Duodenal mucosa (tissue), 2 donors: ENCODE measurements at regions not wholly inside any gene's neighbourhood (a gene's known extent, or its start where the extent isn't known, plus 50 kb on each side); places are given as distances from the start of the nearest gene placed in this dataset.
"Not testable (repeated sequence)": the region's sequence is repeated elsewhere in the genome, so short reads cannot be mapped to it uniquely, and the experiment has no call there.

ENCODE experiments used
- H3K27ac ChIP-seq: one replicate; pipeline ENCODE4 v1.7.0; 2013; ENCODE audit warnings: low read depth, low read length
- H3K27me3 ChIP-seq, 2 donors: one replicate each; pipeline ENCODE4 v1.7.0; 2013; ENCODE audit warnings: low read length in 2 of 2, control low read depth in 1 of 2; ENCODE audit not compliant: insufficient read depth in 2 of 2, control insufficient read depth in 1 of 2
- H3K36me3 ChIP-seq, 2 donors: one replicate each; pipeline ENCODE4 v1.7.0; 2013; ENCODE audit warnings: low read length in 2 of 2, control low read depth in 1 of 2; ENCODE audit not compliant: insufficient read depth in 2 of 2, control insufficient read depth in 1 of 2
- H3K4me1 ChIP-seq, 2 donors: one replicate each; pipeline ENCODE4 v1.7.0; 2013; ENCODE audit warnings: low read length in 2 of 2, control low read depth in 1 of 2; ENCODE audit not compliant: insufficient read depth in 2 of 2, control insufficient read depth in 1 of 2
- H3K4me3 ChIP-seq, 2 donors: one replicate each; pipeline ENCODE4 v1.7.0; 2013; ENCODE audit warnings: low read length in 2 of 2, low read depth in 1 of 2
- H3K9ac ChIP-seq, 2 donors: one replicate each; pipeline ENCODE4 v1.7.0; 2013; ENCODE audit warnings: low read length in 2 of 2, low read depth in 1 of 2
- H3K9me3 ChIP-seq, 2 donors: one replicate each; pipeline ENCODE4 v1.7.0; 2013; ENCODE audit warnings: low read length in 2 of 2, control low read depth in 1 of 2; ENCODE audit not compliant: control insufficient read depth in 1 of 2

GRCh38 chr5:106474066-106474465 is 1196.7 kb downstream of the EFNA5 start:
- H3K9me3 ChIP-seq: peaks cover 0 to 3% of the 10 kb centered on the region in 2 donors
- H3K27me3 ChIP-seq: no peaks in the 10 kb centered on the region
- H3K4me3 ChIP-seq: no peak overlapping the region
- no peak overlapping the region for H3K27ac ChIP-seq
- H3K36me3 ChIP-seq: no peaks in the 10 kb centered on the region
- H3K9ac ChIP-seq: no peak overlapping the region
- no peaks in the 10 kb centered on the region for H3K4me1 ChIP-seq

DNA sequence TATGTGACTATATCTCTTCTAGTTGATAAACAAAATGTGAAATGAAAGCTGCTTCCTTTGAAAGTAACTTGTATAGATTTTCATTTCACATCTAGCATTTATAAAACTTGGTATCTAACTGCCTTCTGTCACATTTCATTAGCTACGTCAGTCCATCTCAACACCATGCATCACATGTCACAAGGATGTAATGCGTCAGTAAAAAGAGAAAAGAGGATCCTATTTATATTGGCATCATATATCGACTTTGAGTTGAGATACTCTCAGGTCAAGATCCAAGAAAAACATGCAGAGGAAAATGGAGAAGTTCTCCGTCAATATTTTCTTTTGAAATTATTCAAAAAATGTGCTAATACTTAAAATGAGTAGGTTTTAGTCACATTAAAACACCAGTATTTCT is 1211.2 kb downstream of the EFNA5 start:
- Histone ChIP-seq H3K36me3 (no peaks in the 10 kb centered on the region), H3K4me3 (no peak overlapping the region), H3K27ac (no peak overlapping the region), H3K9ac (no peak overlapping the region), H3K9me3 (no peaks in the 10 kb centered on the region), H3K27me3 (no peaks in the 10 kb centered on the region), H3K4me1 (no peaks in the 10 kb centered on the region)

GRCh38 chr5:106454651-106455415 is 1215.9 kb downstream of the EFNA5 start:
- Histone ChIP-seq H3K36me3 (no peaks in the 10 kb centered on the region), H3K9me3 (no peaks in the 10 kb centered on the region), H3K4me1 (no peaks in the 10 kb centered on the region), H3K9ac (no peak overlapping the region), H3K27ac (no peak overlapping the region), H3K27me3 (no peaks in the 10 kb centered on the region), H3K4me3 (no peak overlapping the region)

- Histone ChIP-seq H3K27ac (no peak overlapping the region), H3K9ac (no peak overlapping the region), H3K36me3 (no peaks in the 10 kb centered on the region), H3K4me3 (no peak overlapping the region), H3K27me3 (no peaks in the 10 kb centered on the region), H3K9me3 (no peaks in the 10 kb centered on the region), H3K4me1 (no peaks in the 10 kb centered on the region)
Measured at GRCh38 chr5:106454050-106454449, 1216.7 kb downstream of the EFNA5 start.

DNA sequence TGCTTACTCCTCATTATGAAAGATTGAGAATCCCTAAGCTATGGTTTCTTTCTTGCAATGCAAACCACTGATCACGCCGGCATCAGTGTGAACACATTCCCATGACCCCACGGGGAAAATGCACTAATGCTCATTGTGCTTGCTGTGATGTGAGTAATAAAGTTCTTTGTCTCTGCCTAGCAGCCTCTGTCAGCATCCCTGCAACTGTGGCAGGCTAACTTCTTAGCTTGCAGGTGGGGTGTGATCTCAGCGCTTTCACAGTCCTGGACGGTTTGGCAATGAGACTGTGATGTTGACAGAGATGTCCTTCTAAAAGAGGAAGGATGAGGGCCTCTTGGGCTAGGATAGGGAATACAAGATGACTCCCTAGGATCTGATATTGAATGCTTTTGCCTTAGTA is 1218.7 kb downstream of the EFNA5 start:
- Histone ChIP-seq H3K9me3 (no peaks in the 10 kb centered on the region), H3K9ac (no peak overlapping the region), H3K4me1 (no peaks in the 10 kb centered on the region), H3K4me3 (no peak overlapping the region), H3K27ac (no peak overlapping the region), H3K27me3 (no peaks in the 10 kb centered on the region), H3K36me3 (no peaks in the 10 kb centered on the region)

DNA sequence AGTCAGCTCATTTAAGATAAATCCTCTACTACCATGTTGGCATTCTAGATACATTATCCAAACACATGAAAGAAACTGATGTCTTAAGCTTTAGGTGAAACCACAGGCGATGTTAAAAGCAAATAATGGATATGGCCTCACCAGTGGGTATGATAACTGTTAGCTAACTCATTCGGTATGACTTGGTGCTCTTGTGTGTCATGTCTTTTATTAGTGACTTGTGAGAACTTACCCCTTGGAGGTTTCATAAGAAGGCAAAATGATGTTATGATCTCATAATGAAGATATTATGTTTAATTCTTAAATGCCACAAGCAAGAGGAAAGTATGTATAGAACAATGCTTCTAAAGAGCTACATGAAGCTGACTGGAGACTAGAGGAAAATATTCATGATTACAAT is 1227.0 kb downstream of the EFNA5 start:
- Histone ChIP-seq H3K4me1 (no peaks in the 10 kb centered on the region), H3K9me3 (no peaks in the 10 kb centered on the region), H3K27me3 (no peaks in the 10 kb centered on the region), H3K4me3 (no peak overlapping the region), H3K36me3 (no peaks in the 10 kb centered on the region), H3K27ac (no peak overlapping the region), H3K9ac (no peak overlapping the region)

- Histone ChIP-seq H3K9ac (no peak overlapping the region), H3K4me1 (no peaks in the 10 kb centered on the region), H3K36me3 (no peaks in the 10 kb centered on the region), H3K27me3 (no peaks in the 10 kb centered on the region), H3K9me3 (no peaks in the 10 kb centered on the region), H3K4me3 (no peak overlapping the region), H3K27ac (no peak overlapping the region)
Measured at GRCh38 chr5:106435185-106435584, 1235.6 kb downstream of the EFNA5 start.

DNA sequence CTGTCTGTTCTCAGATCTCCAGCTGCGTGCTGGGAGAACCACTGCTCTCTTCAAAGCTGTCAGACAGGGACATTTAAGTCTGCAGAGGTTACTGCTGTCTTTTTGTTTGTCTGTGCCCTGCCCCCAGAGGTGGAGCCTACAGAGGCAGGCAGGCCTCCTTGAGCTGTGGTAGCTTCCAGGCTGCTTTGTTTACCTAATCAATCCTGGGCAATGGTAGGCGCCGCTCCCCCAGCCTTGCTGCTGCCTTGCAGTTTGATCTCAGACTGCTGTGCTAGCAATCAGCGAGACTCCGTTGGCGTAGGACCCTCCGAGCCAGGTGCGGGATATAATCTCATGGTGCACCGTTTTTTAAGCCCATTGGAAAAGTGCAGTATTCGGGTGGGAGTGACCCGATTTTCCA is 1240.0 kb downstream of the EFNA5 start:
- H3K9ac ChIP-seq, H3K4me3 ChIP-seq: not testable (repeated sequence)

DNA sequence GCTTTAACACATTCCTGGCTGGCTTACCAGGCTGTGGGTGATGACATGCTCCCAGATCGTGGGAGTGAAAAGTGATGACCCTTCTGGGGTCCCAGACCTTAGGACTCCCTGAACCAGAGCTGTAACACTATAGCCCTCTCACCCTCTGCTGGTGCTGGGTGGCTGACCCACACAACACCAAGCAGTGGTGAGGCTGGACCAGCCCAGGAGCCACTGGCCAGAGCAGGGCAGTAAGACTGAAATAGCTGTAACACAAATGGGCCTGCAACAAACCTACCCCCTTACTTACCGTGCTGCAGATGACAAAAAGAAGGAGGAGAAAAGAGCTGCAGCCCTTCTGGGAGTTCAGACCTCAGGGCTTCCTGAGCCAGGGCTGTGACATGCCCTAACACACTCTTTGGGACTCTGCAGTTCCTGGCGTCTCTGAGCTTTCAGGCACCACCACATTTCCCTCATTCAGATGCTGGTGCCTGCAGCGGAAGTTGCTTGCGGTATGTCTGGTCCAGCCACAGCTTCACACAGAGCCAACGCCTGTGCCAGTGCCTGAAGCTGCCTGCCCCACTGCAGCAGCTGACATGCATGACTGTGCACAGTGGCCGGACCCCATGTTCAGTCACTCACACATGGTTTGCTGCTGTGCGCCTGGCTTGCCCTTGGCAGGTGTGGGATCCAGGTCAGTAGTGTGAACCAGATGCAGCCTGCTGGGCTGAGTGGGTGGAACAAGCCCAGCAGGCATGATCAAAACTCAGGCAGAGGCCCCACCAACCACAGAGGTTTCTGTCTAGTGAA is 1247.4 kb downstream of the EFNA5 start:
- no peak overlapping the region for H3K27ac ChIP-seq
- H3K27me3 ChIP-seq: no peaks in the 10 kb centered on the region
- H3K4me3 ChIP-seq: no peak overlapping the region
- no peak overlapping the region for H3K9ac ChIP-seq
- no peaks in the 10 kb centered on the region for H3K4me1 ChIP-seq
- no peaks in the 10 kb centered on the region for H3K9me3 ChIP-seq
- no peaks in the 10 kb centered on the region for H3K36me3 ChIP-seq

More for the DNA sequence above, 1240.0 kb downstream of the EFNA5 start:
- not testable (repeated sequence) for H3K4me1 ChIP-seq, H3K27me3 ChIP-seq, H3K27ac ChIP-seq, H3K9me3 ChIP-seq, H3K36me3 ChIP-seq

DNA sequence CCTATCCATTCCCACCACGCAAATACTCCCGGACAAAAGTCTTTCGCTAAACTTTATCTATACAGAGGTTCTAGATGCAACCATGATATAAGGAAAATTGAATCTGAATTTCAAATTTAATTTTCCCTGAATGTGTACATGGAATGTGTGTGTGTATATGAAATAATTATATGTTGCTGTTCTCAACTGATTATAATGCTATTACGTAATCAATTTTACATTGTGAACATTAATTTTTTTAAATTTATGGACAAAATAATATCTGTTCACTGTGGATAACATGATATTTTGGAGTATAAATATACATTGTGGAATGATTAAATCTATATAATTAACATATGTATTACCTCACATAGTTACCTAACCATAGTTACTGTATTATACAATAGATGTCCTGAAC is 1250.6 kb downstream of the EFNA5 start:
- no peaks in the 10 kb centered on the region for H3K9me3 ChIP-seq
- H3K27ac ChIP-seq: no peak overlapping the region
- H3K9ac ChIP-seq: no peak overlapping the region
- H3K4me1 ChIP-seq: no peaks in the 10 kb centered on the region
- H3K36me3 ChIP-seq: no peaks in the 10 kb centered on the region
- no peaks in the 10 kb centered on the region for H3K27me3 ChIP-seq
- H3K4me3 ChIP-seq: no peak overlapping the region
